Activated CD8-positive, alpha-beta T cell treated with anti-CD3 and anti-CD28 coated beads for 36 hours (primary cell): ENCODE measurements at regions not wholly inside any gene's neighbourhood (a gene's known extent, or its start where the extent isn't known, plus 50 kb on each side); places are given as distances from the start of the nearest gene placed in this dataset.

Experiments used
- ATAC-seq: fragments of 200-7000 bp; cut with Tn5 transposase; one replicate; pipeline ENCODE4 v1.10.0; 2021; ENCODE audit warnings: mild to moderate bottlenecking, moderate library complexity
- CTCF ChIA-PET: fragments of 350-600 bp; sonication (Branson Sonifier 250); formaldehyde crosslinking; loops from one replicate; lab custom pipeline; 2021; ENCODE audit warnings: antibody characterized with exemption; lab: Charles Lee
- POLR2A ChIA-PET: fragments of 350-600 bp; sonication (Branson Sonifier 250); formaldehyde crosslinking; loops from one replicate; lab custom pipeline; 2021; ENCODE audit warnings: antibody characterized with exemption; lab: Charles Lee
- DNase-seq: peaks from one replicate; pipeline ENCODE4 v3.0.0-alpha.2; 2020
- H3K27ac Mint-ChIP-seq: one replicate; pipeline ENCODE4 v1.8.0; 2021; ENCODE audit warnings: mild to moderate bottlenecking, mixed read lengths
- H3K27me3 Mint-ChIP-seq: one replicate; pipeline ENCODE4 v1.8.0; 2021; ENCODE audit warnings: mixed read lengths
- H3K36me3 Mint-ChIP-seq: one replicate; pipeline ENCODE4 v1.8.0; 2021; ENCODE audit warnings: low read depth, mixed read lengths
- H3K4me1 Mint-ChIP-seq: one replicate; pipeline ENCODE4 v1.8.0; 2021; ENCODE audit warnings: low read depth, mixed read lengths
- H3K4me3 Mint-ChIP-seq: one replicate; pipeline ENCODE4 v1.8.0; 2021; ENCODE audit warnings: mild to moderate bottlenecking, moderate library complexity, mixed read lengths
- H3K9me3 Mint-ChIP-seq: one replicate; pipeline ENCODE4 v1.8.0; 2021; ENCODE audit warnings: mixed read lengths
- CTCF ChIP-seq: fragments of 200-600 bp; IDR thresholded peaks from one replicate; pipeline ENCODE4 v1.8.0; 2022; ENCODE audit warnings: antibody characterized with exemption, mild to moderate bottlenecking
- intact Hi-C: fragments of 100-400 bp; cut with micrococcal nuclease; formaldehyde crosslinking; loops from one replicate; pipeline ENCODE4 v1.10.0; 2022

GRCh38 chr3:193982258-193982659 lies 153.7 kb upstream of the HES1 start:
- intact Hi-C loops: no loop called here
- ChIA-PET POLR2A (no interaction called here), CTCF (no interaction called here)
- H3K4me3 Mint-ChIP-seq: no peak overlapping the region
- no peak for TF ChIP-seq CTCF
- no peaks in the 10 kb centered on the region for H3K36me3 Mint-ChIP-seq
- H3K4me1 Mint-ChIP-seq: no peaks in the 10 kb centered on the region
- H3K27ac Mint-ChIP-seq: no peak overlapping the region
- ATAC-seq: no peak
- DNase-seq: no peak
- H3K27me3 Mint-ChIP-seq: peaks cover 4% of the 10 kb centered on the region
- no peaks in the 10 kb centered on the region for H3K9me3 Mint-ChIP-seq

DNA sequence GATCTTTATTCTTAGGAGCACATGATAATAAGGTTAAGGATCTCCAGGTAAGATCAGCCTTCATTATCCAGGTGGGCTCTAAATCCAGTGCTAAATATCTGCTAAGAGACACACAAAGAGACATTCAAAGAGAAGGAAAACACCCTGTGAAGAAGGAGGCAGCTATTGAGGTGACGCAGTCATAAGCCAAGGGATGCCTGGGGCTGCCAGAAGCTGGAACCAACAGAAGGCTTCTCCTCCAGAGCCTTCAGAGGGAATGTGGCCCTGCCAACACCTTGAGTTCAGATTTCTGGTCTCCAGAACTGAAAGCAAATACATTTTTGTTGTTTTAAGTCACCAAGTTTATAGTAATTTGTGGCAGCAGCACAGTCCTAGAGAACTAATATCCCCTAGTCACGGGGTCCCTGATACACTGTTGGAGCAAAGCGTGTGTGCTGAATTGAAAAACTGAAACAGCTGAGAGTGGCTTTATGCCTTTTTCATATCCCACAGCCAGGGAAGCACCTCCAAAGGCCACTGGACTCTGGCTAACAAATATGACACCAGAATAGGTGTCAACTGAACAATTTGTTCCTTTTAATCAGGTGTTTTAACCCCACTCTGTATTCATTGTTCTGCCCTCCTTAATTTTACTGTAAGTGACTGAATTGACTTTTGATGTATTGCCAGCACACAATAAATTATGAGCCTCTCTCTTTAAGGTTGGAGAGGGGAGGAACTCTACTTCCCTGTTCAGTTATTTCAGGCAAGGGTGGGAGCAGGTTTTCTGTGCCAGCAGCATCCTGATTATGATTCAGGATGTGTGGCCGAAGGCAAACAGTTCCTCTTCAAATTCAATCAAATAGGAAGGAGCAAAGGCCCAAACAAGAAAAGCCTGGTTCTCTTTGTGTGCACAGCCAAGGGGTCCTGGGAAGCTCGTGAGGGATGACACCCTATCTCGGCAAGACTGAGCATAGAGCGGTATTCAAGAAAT lies 151.8 kb upstream of the HES1 start:
- DNase-seq (no peak), ATAC-seq (no peak)
- CTCF ChIA-PET: no interaction called here
- Mint-ChIP-seq H3K9me3 (no peaks in the 10 kb centered on the region), H3K36me3 (no peaks in the 10 kb centered on the region), H3K4me1 (no peaks in the 10 kb centered on the region), H3K4me3 (no peak overlapping the region), H3K27ac (no peak overlapping the region), H3K27me3 (peaks cover 10% of the 10 kb centered on the region)
- POLR2A ChIA-PET: no interaction called here
- intact Hi-C loops: no loop called here
- no peak for TF ChIP-seq CTCF

- no peak for DNase-seq
- intact Hi-C loops: no loop called here
- Mint-ChIP-seq H3K4me3 (no peak overlapping the region), H3K27ac (no peak overlapping the region), H3K36me3 (no peaks in the 10 kb centered on the region), H3K9me3 (no peaks in the 10 kb centered on the region), H3K4me1 (no peaks in the 10 kb centered on the region), H3K27me3 (peaks cover 10% of the 10 kb centered on the region)
- POLR2A ChIA-PET: no interaction called here
- ATAC-seq: no peak
- CTCF ChIA-PET: no interaction called here
- TF ChIP-seq CTCF: no peak
These were observed 151.1 kb upstream of the HES1 start for GRCh38 chr3:193984876-193985275.

DNA sequence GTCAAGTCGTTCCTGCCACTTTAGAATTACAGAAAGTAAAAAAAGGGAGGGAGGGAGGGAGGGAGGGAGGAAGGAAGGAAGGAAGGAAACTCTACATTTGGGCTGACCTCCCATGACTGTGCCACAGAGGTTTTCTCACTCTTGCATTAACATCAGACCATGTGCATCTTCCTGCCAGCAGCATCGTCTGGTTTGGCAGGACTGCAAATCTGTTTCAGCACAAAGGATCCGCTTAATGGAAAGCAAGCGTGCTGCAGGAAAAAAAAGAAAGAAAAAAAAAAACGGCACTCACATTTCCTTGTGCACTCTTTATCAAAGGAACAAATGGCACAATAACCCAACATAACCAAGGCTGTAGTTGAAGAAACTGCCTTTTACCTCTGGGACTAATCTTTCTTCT lies 148.8 kb upstream of the HES1 start:
- Mint-ChIP-seq H3K9me3 (no peaks in the 10 kb centered on the region), H3K36me3 (no peaks in the 10 kb centered on the region), H3K27ac (no peak overlapping the region), H3K27me3 (peaks cover 10% of the 10 kb centered on the region), H3K4me3 (no peak overlapping the region), H3K4me1 (no peaks in the 10 kb centered on the region)
- intact Hi-C loops: no loop called here
- ChIA-PET CTCF (no interaction called here), POLR2A (no interaction called here)
- ATAC-seq: no peak
- DNase-seq: no peak
- no peak for TF ChIP-seq CTCF

GRCh38 chr3:193989186-193989585 lies 146.8 kb upstream of the HES1 start:
- no peak overlapping the region for H3K4me3 Mint-ChIP-seq
- no peaks in the 10 kb centered on the region for H3K36me3 Mint-ChIP-seq
- ATAC-seq: no peak
- ChIA-PET POLR2A (no interaction called here), CTCF (no interaction called here)
- intact Hi-C loops: no loop called here
- DNase-seq: no peak
- no peak for TF ChIP-seq CTCF
- no peaks in the 10 kb centered on the region for H3K9me3 Mint-ChIP-seq
- H3K27me3 Mint-ChIP-seq: peaks cover 12% of the 10 kb centered on the region
- no peaks in the 10 kb centered on the region for H3K4me1 Mint-ChIP-seq
- no peak overlapping the region for H3K27ac Mint-ChIP-seq
